NCI-H446 treated with DMSO at 0.1 percent for 48 hours (cell line): ENCODE measurements at regions not wholly inside any gene's neighbourhood (a gene's known extent, or its start where the extent isn't known, plus 50 kb on each side); places are given as distances from the start of the nearest gene placed in this dataset.

Source experiments
- DNase-seq: peaks from one replicate; lab custom pipeline; 2025; lab: John Stamatoyannopoulos, UW

- DNase-seq = no peak
Measured at GRCh38 chr14:78073028-78073427, 97.1 kb upstream of the NRXN3 start.

- DNase-seq = no peak
Measured at GRCh38 chr14:78074561-78074960, 95.6 kb upstream of the NRXN3 start.

GRCh38 chr14:78075033-78075432 is 95.1 kb upstream of the NRXN3 start:
- no peak for DNase-seq

- no peak for DNase-seq
Measured at GRCh38 chr14:78075555-78076277, 94.5 kb upstream of the NRXN3 start.

- DNase-seq = no peak
Measured at GRCh38 chr14:78081245-78081644, 88.9 kb upstream of the NRXN3 start.

- DNase-seq = no peak
Measured at GRCh38 chr14:78083837-78084236, 86.3 kb upstream of the NRXN3 start.

- no peak for DNase-seq
Measured at GRCh38 chr14:78086342-78086741, 83.8 kb upstream of the NRXN3 start.

GRCh38 chr14:78088916-78089315 is 81.3 kb upstream of the NRXN3 start:
- DNase-seq = no peak

GRCh38 chr14:78090864-78091263 is 79.3 kb upstream of the NRXN3 start:
- DNase-seq = no peak

GRCh38 chr14:78091361-78091760 is 78.8 kb upstream of the NRXN3 start:
- no peak for DNase-seq

GRCh38 chr14:78092040-78092439 is 78.1 kb upstream of the NRXN3 start:
- no peak for DNase-seq

- no peak for DNase-seq
Measured at GRCh38 chr14:78103271-78103670, 66.9 kb upstream of the NRXN3 start.

- DNase-seq = no peak
Measured at GRCh38 chr14:78104160-78104559, 66.0 kb upstream of the NRXN3 start.

GRCh38 chr14:78104655-78105054 is 65.5 kb upstream of the NRXN3 start:
- no peak for DNase-seq

GRCh38 chr14:78106381-78106780 is 63.8 kb upstream of the NRXN3 start:
- no peak for DNase-seq

- no peak for DNase-seq
Measured at GRCh38 chr14:78107166-78107565, 63.0 kb upstream of the NRXN3 start.

GRCh38 chr14:78119440-78119839 is 50.7 kb upstream of the NRXN3 start:
- DNase-seq = no peak
